ENCODE measurements at regions not wholly inside any gene's neighbourhood (a gene's known extent, or its start where the extent isn't known, plus 50 kb on each side); places are given as distances from the start of the nearest gene placed in this dataset.

GRCh38 chr12:42859612-42860011 lies 270.1 kb upstream of the PRICKLE1 start:
- in situ Hi-C loops (cut with MboI), result no loop called here
- BruUV-seq (replicated peaks), result no TSS peak

More at GRCh38 chr12:42859612-42860011, 270.1 kb upstream of the PRICKLE1 start:
- FAIRE-seq (no peak), ATAC-seq (no peak), DNase-seq (ENCODE audit: low read depth, low spot score) (no peak)
- H3K36me3 ChIP-seq (ENCODE audit: control insufficient read depth in 2 of 2, insufficient read depth in 2 of 2, low read length in 1 of 2), result no peaks in the 10 kb centered on the region
- H3K27ac ChIP-seq (ENCODE audit: control insufficient read depth, insufficient read depth), result no peak overlapping the region
- no peak overlapping the region for H3K4me2 ChIP-seq (ENCODE audit: control insufficient read depth, insufficient read depth)
- ChIA-PET RAD21 (ENCODE audit: unreplicated experiment) (no interaction called here), POLR2A (no interaction called here), SMC1A (ENCODE audit: uncharacterized antibody, unreplicated experiment) (interaction anchor here (1.1 to 1.5 kb wide), 2 partner anchors 11 to 81 kb away, joined by 3 to 5 read pairs; no protein-coding TSS in a partner anchor), CTCF (interaction anchor here (1.3 kb wide), 1 partner anchor 11 kb away, joined by 5 read pairs; no protein-coding TSS in a partner anchor)
- 56% methylated on average over 8 of the region's 8 CpGs for WGBS (ENCODE audit: insufficient coverage, insufficient replicate concordance, low lambda C conversion rate, missing lambda C conversion rate)
- intact Hi-C loops (cut with micrococcal nuclease; ENCODE audit: unreplicated experiment), result no loop called here
- TF ChIP-seq NFIC (IDR thresholded peaks at IDR 0.05; ENCODE audit: low read depth, low read length) (no peak), ZNF592 (IDR thresholded peaks at IDR 0.05) (no peak), BMI1 (IDR thresholded peaks at IDR 0.05; ENCODE audit: borderline replicate concordance) (no peak), E2F8 (IDR thresholded peaks at IDR 0.05; ENCODE audit: low read depth, partially characterized antibody) (no peak), LARP7 (IDR thresholded peaks at IDR 0.05) (no peak), RELB (IDR thresholded peaks at IDR 0.05; ENCODE audit: low read depth) (no peak), KDM1A (IDR thresholded peaks at IDR 0.05; ENCODE audit: borderline replicate concordance) (no peak), BCLAF1 (IDR thresholded peaks at IDR 0.05) (no peak), ATF7 (IDR thresholded peaks at IDR 0.05; ENCODE audit: low read depth) (no peak), HDAC6 (IDR thresholded peaks at IDR 0.05; ENCODE audit: unreplicated experiment) (no peak), SIX5 (IDR thresholded peaks at IDR 0.05; ENCODE audit: low read depth, low read length, severe bottlenecking) (no peak), SREBF2 (IDR thresholded peaks at IDR 0.05; ENCODE audit: low read length) (no peak)
- no peaks in the 10 kb centered on the region for H3K4me1 ChIP-seq (ENCODE audit: control insufficient read depth, insufficient read depth, low read length)
- no peaks in the 10 kb centered on the region for H3K9me3 ChIP-seq (replicated peaks; ENCODE audit: control insufficient read depth, insufficient read depth, low read length)
- no peak overlapping the region for H3K9ac ChIP-seq (ENCODE audit: control insufficient read depth, insufficient read depth, low read length)
- no peak overlapping the region for H3K4me3 ChIP-seq
- H2AFZ ChIP-seq (ENCODE audit: control insufficient read depth, low read depth, low read length), result no peak overlapping the region
- no peaks in the 10 kb centered on the region for H3K79me2 ChIP-seq (ENCODE audit: control insufficient read depth, insufficient read depth, low read length)
- H4K20me1 ChIP-seq (ENCODE audit: control insufficient read depth, insufficient read depth), result no peaks in the 10 kb centered on the region
- H3K27me3 ChIP-seq (replicated peaks in 1 of 2; ENCODE audit: control insufficient read depth in 2 of 2, insufficient read depth in 2 of 2, low read length in 1 of 2), result no peaks in the 10 kb centered on the region

Data from GM12878 (cell line).